HG03439 (cell line): ENCODE measurements at regions not wholly inside any gene's neighbourhood (a gene's known extent, or its start where the extent isn't known, plus 50 kb on each side); places are given as distances from the start of the nearest gene placed in this dataset.

Experiments
- ATAC-seq: cut with Tn5 transposase; IDR thresholded peaks from one replicate; pipeline ENCODE4 v1.9.1; 2021; ENCODE audit warnings: mild to moderate bottlenecking, moderate library complexity; ENCODE audit not compliant: unreplicated experiment

DNA sequence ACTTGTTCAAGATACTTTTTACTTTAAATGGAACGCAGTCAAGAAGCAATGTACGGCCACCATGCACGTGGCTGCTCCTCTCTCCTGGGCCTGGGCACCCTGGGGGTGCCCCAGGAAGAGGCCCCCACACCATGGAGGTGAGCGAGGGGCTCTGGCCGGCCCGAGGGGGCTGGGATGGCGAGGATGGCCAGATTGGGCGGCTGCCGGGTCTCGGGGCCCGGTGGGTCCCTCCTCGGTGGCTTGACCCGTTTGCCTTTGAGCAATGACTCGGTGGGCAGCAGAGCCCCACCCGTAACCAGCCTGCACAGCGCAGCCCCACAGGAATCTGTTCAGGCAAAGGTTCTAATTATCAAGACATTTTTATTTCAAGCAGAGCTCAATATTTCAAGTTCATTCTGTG, 167.4 kb downstream of the BRD1 start:
- ATAC-seq: no peak

DNA sequence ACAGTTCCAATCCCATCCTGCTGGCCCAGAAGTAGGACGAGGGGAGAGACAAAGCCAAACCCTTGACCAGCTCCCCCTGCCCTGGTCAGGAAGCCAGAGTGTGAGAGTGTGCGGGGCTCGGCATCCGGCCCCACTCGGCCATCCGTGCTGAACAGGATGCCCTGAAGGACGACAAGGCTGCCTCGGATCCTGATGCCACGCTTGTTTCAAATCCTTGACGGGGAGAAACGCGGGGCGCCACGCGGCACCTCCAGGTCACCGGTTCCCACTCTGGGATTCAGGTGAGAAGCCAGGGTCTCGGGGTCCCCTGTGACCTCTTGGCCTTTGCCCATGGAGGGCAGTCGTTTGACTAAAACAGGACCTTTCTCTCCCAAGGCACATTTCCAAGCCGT, 167.8 kb downstream of the BRD1 start:
- ATAC-seq: no peak

DNA sequence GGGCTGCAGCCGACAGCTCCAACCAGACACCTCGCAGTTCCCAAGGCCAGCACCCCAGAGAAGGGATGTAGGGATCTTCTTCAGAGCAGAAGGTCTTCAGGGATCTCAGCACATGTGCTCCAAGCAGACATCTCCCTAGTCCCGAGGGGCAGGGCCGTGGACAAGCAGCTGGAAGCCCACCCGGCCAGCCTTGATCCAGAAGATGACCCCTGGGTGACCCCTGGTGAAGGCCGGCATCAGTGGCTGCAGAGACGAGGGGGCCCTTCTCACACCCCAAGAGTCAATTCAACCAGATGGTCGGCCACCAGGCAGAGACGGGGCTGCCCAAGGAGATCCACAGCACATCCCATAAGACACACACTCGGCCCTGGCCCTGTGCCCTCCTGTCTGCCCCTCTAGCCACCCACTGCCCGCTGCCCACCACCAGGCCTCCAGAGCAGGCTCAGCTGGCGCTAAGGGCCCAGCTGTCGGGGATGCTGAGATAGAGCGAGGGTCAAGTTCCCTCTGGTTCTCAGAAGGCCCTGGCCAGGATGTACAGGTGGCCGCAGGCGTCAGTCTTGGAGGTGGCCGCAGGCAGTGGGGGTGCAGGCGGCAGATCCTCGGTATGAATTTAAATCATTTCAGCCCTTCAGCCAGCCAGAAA, 168.3 kb downstream of the BRD1 start:
- no peak for ATAC-seq

DNA sequence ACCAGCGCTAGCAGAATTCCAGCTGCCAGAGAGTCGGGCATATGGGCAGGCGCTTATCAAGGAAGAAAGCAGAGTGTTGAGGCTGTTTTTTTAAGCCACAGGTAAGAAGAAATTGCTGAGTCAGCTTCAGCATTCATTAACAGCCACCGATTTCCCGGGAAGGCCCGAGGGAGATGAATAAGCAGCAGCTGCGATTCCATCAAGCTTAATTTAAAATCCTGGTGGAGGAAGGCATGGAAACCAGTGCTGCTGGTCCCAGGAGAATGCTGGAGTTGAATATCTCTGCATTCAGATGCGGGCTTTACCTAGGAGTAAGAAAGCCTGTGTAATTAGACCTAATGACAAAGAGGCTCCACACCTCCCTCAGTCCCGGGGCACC, 168.8 kb downstream of the BRD1 start:
- ATAC-seq: no peak

DNA sequence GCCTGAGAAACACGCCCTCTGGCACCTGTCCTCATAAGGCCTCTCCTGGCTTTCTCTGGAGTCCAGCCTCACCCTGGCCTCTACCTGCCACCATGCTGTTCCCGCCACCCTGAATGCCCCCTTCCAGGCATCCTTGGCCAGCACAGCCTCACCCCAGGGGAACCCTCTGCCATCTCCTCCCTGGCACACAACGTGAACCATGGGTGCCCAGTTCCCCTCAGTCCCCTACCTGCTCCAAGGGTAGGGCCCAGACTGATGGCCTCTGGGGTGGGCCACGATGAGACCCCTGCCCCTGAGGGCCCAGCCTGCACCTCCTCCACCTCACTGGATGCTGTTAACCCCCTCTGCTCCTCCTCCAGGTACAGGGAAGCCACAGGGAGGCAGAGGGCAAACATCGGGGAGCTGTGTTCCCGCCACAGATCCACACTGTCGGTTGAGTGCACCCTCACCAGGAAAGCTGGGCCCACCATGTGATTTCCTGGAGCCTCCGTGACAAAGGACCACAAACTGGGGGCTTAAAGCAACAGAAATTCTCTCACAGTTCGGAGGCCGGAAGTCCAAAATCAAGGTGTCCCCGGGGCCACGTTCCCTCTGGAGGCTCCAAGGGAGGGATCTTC, 169.6 kb downstream of the BRD1 start:
- ATAC-seq: no peak

DNA sequence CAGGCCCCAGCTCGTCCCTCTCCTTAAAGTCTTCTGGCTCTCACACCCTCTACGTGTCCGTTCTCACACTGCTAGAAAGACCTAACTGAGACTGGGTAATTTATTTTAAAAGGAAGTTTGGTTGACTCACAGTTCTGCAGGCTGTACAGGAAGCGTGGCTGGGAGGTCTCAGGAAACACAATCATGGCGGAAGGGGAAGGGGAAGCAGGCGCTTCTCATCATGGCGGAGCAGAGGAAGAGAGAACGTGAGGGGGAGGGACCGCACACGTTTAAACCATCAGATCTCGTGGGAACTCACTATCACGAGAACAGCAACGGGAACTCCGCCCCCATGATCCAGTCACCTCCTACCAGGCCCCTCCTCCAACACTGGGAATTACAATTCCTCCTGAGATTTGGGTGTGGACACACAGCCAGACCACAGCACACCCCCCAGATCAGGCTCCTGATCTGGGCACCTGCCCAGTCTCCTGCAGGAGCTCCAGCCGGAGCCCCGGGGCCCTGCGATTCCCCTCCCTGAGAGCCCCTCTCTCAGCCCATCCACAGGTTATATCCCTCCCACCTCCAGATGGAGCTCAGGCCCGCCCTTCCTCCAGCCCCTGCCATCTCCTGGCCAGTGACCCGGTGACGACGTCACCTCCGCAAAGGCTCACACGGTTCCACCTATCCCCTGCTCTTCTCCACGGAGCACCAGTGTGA, 170.2 kb downstream of the BRD1 start:
- peak; percentile 55 for ATAC-seq

DNA sequence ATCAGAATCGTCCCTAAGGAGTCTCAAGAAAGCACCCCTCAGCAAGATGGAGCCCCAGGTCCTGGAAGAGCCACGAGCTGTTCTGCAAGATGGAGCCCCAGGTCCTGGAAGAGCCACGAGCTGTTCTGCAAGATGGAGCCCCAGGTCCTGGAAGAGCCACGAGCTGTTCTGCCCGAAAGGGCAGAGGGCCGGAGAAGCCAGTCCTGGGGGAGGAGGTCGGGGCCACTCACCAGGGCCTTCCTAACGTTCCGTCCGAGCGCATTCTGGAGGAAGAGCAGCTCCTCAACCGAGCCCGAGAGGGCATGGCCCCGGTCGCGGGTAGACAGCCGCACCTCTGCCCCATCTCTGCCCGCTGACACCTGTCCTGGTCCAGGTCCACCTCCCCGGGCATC, 170.8 kb downstream of the BRD1 start:
- ATAC-seq: peak; percentile 49

DNA sequence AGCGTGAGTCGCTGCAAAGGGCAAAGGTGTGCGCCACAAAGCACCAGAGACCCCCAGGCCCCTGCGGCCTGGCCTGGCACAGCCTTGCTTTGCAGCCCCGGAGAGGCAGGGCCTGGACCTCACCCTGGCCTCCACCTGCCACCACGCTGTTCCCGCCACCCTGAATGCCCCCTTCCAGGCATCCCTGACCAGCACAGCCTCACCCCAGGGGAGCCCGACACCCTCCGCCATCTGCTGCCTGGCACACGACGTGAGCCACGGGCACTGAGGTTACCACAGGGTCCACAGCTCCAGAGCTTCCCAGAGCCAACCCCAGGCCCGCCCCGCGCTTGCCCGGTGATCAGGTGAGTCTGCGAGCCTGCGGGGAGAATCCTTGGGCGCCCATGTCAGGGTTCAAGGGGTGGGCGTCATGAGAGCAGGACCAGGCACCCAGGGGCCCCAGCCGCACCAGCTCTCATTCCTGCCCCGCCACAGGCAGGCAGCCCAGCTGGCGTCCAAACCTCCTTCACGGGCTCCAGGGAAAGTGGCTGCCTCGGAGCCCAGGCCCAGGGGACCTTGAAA, 171.3 kb downstream of the BRD1 start:
- no peak for ATAC-seq

DNA sequence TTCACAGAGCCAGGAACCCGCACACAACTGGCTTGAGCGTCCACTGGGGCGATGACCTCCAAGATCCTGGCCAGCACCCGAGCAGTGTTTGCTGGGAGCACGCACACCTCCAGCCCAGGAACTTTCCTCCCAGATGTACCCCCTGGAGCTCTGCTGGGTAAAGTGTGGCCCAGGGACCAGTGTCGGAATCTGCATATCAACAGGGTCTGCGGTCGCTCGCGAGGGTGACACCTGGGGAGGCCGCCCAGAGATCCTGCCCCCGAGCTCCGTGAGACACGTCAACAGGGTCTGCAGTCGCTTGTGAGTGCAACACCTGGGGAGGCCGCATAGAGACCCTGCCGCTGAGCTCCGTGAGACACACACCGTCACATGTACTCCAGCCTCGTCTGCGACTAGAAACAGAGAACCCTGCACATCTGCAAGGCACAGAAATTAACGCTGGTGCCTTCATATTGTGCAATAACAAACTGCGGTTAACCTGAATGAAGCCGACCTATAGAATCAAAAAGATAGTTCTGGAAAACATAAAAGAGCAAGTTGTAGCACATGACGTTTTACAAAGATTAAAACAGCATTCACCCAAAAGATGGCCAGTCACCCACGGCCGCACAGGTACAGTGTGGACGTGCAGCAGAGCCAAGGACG, 172.4 kb downstream of the BRD1 start:
- ATAC-seq: no peak

DNA sequence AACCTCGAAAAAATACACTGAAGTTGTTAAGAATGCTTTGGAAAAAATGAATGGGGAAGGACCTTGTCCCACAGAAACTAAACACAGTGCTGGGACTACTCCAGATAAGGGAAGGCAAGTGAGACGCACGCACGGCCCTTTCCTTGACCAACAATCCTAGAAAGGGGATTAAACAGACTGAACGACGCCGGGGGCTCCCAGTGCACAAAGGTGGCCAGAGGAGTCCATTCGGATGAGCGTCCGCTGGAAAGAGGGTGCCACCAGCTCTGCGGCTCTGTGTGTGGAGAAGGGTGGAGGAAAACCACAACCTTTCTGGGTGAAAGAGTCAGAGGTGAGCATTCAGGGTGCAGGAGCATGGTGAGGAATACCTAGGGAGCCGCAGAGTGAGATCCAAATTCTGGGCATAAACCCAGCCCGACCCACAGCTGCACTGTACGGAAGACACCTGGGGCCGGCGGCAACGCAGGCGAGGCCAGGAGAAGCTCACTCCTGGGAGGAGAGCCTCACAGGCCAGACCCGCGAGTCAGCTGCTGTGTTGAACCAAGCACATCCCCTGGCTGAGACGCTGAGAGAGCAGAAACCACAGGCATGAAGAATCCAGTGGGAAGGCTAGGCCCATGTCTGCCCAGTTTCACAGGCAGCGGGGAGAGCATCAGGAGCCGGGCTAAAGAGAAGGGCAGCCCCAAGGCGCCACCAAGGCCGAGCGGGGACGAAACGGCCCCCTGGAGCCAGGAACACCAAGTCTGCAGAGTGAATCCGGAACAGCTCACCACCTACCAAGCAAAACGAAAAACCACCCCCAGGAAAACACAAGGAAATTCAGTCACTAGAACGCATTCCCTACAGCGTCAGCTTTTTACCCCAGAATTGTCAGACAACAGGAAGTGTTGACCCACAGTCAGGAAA, 177.1 kb downstream of the BRD1 start:
- no peak for ATAC-seq

DNA sequence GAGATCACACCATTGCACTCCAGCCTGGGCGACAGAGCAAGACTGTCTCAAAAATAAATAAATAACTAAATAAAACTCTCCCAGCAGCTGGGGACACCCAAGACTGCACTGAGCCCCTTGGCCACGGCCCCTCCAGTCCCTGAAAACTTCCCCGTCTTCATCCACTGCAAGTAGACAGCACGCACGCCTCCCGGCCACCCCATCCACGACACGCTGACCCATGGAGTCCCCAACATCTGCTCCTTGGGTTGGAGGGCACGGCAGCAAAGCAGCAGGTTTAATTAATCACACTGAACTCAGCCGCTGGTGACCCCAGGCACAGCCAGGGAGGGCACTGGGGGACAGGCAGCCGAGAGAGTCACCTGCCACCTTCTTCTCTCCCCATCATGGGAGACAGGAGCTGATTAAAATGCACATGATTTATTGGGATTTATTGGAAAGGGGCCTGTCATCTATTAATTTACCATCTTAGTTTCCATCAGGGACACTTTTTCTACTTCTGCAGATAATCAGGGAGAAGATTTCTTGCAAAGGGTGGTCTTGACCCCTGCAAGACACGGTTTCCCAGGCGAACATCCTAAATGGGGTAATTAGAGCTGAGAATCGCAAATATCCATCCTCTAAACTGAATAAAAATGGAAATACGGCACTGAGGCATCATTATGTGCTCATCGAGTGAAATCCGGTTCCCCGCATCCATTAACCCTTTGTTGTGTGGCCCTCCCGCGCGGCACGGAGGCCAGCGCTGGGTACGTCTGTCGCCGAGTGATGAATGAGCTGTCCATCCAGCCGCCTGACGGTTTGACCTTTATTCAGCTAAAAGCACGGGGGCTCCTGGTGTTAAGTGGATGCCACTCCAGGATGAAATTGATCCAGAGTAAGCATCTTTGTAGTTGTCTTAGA, 178.3 kb downstream of the BRD1 start:
- no peak for ATAC-seq

DNA sequence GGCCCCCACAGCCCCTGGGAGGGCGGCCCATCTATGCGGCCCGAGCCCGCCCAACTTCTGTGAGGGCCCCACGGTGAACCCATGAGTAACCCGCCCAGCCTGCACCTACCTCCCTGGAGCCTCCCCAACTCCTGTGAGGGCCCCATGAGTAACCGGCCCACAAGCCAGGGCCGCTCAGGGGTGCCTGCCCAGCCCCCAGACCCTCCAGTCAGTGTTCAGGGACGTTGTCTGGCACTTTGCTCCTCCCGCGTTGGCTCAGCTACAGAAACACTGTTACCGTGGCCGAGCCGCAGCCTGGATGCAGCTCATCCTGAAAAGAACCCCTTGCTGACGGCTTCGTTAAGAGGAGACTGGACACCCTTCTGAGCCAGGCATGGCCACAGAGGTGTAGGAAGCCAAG, 179.6 kb downstream of the BRD1 start:
- ATAC-seq: no peak

DNA sequence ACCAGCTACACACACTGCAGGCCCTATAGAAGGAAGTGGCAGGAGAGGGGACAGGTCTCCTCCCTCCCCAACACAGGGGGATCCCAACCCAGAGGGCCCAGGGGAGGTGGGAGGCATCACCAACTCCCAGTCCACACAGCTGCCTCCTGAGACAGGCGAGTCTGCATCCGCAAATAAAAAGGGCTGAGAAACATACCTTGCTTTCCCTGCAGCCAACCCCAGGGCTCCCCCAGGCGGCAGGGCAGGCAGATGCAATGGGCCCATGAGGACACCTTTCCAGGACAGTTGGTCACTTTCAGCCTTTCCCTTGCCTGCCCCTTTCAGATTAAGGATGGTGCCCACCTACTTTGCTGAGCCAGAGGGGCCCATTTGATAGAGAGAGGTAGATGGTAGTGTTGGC, 180.0 kb downstream of the BRD1 start:
- no peak for ATAC-seq

DNA sequence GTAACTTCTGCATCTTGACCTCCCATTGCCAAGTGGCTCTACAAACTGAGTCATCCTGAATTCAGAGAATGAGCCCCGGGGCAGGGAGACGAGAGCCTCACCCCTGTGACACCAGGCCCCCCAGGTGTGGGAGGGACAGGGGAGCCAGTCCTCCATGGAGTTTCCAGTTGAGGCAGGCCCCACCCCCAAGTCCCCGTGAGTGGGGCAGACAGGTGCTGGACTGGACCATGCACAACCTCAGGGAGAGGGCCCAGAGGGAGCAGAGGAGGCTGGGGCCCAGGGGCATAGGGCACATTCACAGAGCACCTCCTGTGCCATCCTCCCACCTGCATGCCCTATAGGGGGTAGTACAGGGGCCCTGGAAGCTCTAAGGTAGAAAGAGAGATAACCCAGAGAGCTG, 180.8 kb downstream of the BRD1 start:
- no peak for ATAC-seq

DNA sequence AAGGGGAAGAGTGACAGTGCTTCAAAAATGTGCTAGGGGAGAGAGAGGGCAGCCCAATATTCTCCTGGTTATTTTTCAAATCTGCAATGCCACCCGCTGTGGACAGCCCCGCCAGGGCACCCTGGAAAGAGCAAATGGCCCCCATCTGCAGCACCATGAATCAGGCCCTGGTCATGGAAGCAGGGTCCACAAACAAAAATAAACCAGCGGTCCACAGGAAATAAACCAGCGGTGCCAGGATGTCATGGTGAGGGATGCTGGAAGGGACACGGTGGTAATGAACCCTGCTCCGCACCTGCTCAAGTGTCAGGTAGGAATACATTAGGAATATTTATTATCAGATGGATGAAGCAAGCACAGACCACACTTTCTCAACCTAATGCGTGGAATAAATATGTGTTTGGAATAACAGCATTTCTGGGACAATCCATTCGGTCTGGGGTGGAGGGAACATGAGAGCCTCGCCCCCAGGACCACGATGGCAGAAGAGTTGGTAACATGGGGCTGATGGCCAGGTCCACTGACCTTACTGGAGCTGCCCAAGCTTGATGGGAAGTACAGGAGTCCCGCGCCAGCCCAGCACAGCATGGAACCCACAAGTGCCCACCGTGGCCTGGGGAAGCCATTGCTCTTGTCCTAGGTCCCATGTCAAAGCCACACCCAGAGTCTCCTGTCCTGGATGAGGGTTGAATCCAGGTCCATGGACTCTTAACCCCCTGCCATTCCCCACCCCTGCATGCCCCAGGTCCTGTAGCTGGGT, 181.7 kb downstream of the BRD1 start:
- no peak for ATAC-seq

DNA sequence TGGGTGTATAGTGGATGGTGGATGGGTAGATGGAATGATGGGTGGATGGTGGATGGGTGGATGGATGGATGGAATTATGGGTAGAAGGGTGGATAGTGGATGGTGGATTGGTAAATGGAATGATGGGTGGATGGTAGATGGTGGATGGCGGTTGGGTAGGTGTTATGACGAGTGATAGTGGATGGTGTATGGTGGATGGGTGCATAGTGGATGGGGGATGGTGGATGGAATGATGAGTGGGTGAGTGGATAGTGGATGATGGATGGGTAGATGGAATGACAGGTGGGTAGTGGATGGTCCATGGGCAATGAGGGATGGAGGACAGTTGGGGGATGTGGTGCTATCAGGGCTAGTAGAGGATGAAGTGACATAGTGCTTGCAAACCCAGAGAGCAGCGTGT, 182.4 kb downstream of the BRD1 start:
- ATAC-seq: no peak

DNA sequence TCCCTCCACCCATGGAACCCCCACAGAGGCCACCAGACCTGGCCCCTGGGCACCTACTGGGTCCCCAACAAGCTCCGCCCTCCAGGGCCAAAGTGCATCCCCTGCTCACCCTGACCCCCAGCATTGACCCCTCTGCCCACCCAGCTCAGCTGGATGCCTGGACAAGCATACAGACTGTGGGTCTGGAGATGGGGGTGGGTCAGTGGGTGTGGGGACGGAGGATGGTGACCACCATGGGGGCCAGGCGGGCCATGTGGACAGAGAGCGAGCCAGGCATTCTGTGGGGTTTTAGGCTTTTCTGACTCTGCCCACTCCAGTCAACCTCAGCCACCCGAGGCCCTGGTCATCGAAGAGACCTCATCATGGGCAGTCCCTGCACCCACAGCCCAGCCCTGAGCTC, 183.7 kb downstream of the BRD1 start:
- no peak for ATAC-seq

DNA sequence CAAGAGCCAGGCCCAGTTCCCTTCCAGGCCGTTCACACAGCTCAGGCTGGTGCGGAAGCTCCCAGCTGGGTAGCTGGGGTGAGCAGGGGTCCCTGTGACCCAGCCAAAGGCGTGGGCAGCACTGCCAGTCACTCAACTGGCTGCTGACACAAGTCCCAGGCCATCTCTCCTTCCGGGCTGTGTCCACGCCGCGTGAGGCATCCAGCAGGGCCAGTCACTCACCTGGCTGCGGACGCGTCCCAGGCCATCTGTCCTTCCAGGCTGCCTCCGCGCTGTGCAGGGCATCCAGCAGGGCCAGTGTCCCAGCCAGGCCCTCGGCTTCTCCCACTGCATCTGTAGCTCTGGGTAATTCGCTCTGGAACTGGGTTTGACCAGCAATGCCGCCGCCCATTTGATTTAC, 184.2 kb downstream of the BRD1 start:
- ATAC-seq: no peak

DNA sequence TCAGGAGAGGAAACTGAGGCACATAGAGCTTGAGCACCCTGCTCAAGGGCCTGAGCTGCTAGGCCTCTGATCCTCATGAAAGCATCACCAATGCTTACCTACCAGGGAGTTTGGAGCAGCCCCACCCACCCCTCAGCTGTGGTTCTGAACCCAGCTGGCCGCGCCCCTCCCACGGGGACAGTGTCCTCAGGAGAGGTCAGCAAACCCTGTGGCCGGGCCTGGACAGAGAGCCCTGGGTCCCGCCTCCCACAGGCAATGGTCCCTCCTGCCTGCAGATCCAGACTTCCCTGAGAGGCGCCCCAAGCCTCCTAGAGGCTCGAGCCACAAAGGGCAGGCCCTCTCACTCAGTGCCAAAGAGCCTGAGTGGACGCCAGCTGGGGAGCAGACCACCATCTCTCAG, 184.9 kb downstream of the BRD1 start:
- ATAC-seq: no peak
